ENCODE measurements at regions not wholly inside any gene's neighbourhood (a gene's known extent, or its start where the extent isn't known, plus 50 kb on each side); places are given as distances from the start of the nearest gene placed in this dataset.

DNA sequence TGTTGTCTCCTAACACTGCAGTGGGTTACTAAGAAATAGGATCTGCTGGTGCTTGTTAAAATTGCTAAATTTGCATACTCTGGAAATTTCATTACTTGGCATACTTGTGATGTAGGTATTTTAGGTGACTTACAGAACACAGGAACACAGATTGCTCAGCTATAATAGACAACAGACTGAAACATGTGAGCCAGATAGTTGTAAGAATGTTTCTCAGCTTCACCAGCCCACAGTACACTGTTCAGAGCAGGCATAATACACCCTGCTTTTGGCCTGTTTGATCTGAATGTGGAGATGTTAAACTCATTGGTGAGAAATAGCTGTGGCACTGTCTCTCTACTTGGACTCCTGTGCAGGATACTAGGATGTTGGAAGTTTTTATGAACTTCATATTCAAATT lies 275.7 kb downstream of the CSNK1G3 start:
- TF ChIP-seq JUND (IDR thresholded peaks at IDR 0.05; ENCODE audit: low read depth), result no peak
- no peak for DNase-seq (ENCODE audit: low read depth in 1 of 2, low spot score in 1 of 2)

DNA sequence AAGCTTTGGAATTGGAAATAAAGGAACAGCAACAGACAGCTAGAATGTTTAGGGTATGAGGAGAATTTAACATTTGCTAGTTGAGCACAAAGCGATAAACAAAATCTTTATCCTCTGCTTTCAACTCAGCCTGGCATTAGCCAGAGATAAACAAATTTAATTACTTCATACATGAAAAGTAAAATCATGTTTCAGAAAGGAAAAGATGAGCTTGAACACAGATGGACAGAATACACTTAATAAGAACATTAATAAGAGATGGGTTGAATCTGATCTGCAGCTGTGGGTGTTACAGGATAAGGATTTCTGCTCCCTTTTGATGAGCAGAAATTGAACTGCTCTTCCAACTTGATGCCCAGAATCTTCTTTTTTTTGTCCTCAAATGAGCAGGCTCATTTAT lies 275.2 kb downstream of the CSNK1G3 start:
- in situ Hi-C loops (cut with HindIII; ENCODE audit: low pct_unique_long_range_greater_than_20kb, low sequenced_read_pairs), result no loop called here
- DNase-seq (ENCODE audit: low read depth in 1 of 2, low spot score in 1 of 2), result no peak
- no peak for TF ChIP-seq JUND (IDR thresholded peaks at IDR 0.05; ENCODE audit: low read depth)

More for the DNA sequence above, 275.7 kb downstream of the CSNK1G3 start:
- in situ Hi-C loops (cut with HindIII; ENCODE audit: low pct_unique_long_range_greater_than_20kb, low sequenced_read_pairs), result no loop called here

DNA sequence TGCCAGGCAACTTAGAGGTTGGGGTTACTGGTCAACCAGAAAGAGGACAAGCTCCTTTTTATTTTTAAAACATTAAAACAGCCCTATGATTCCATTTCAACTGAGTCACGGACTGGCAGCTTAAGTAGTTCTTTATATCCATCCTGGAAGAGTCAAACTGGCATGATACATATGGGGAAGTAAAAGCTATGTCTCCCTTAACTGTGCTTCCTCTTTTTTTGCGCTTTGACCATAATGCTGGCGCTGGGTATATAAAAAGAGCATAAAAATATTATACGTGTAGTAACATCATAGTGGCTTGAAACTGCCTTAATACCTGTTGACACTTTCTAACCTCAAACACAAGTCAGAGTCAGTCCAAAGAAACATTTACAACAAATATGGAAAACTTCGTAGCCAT lies 274.4 kb downstream of the CSNK1G3 start:
- TF ChIP-seq JUND (IDR thresholded peaks at IDR 0.05; ENCODE audit: low read depth), result no peak
- DNase-seq (ENCODE audit: low read depth in 1 of 2, low spot score in 1 of 2), result no peak
- in situ Hi-C loops (cut with HindIII; ENCODE audit: low pct_unique_long_range_greater_than_20kb, low sequenced_read_pairs), result no loop called here

DNA sequence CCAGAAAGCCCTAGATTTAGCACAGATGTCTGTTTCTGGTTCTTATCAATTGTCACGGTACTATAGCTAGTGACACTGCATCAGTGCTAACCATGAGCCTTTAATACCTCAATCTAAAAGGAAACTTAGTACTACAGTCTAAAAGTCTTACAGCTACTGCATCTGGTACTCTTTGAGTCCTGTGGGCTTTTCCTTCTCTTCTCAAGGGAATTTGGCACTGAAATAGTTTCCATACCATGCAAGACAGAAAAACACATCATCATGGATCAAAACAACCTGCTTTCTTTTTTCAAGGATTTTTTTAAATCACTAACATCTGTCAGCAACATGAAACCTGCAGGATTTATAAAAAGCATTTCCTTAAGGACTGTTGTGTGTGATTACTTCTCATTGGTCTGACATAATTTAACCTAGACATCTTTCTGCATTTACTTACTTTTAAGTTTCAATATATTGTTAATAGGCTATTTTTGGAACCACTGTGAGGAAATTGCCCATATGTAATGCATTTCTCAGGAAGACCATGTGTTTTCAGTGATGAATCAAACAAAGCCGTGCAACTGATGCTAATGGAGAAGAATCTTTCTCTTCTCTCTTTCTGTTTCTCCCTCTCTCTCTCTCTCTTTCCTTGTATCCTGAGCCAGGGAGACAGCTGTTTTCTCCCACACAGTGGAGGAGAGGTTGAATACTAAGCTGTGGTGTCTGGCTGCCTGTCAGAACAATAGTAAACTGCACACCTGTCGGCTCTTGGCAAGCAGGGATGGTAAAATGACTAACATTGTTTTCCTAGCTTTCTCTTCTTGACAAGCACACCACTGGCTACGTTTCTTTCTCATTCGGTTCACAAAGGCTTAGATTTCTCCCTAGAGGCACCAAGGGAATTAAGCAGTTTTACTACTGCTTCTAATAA lies 273.4 kb downstream of the CSNK1G3 start:
- peak in 1 of 2 experiments; percentile 22 for DNase-seq (ENCODE audit: low read depth in 1 of 2, low spot score in 1 of 2)
- in situ Hi-C loops (cut with HindIII; ENCODE audit: low pct_unique_long_range_greater_than_20kb, low sequenced_read_pairs), result no loop called here
- no peak for TF ChIP-seq JUND (IDR thresholded peaks at IDR 0.05; ENCODE audit: low read depth)

DNA sequence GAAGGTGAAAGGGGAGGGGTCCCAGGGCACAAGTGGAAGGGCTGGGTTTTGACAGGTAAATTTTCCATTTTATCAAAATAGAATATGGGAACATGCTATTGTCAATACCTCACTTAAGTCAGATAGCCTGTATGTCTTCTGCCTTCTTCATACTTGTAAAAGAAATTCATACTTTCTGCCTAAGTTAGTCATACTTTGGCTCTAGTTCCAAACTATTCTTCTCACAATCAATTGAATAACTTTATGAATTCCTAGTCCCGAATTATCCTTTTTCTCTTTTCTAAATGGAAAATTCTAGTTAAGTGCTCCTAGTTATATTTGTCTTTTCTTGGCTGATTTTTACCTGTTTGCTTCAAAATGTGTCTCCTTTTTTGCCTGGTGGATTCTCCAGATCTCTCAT lies 271.4 kb downstream of the CSNK1G3 start:
- no peak for TF ChIP-seq JUND (IDR thresholded peaks at IDR 0.05; ENCODE audit: low read depth)
- in situ Hi-C loops (cut with HindIII; ENCODE audit: low pct_unique_long_range_greater_than_20kb, low sequenced_read_pairs), result no loop called here
- no peak for DNase-seq (ENCODE audit: low read depth in 1 of 2, low spot score in 1 of 2)

- in situ Hi-C loops (cut with HindIII; ENCODE audit: low pct_unique_long_range_greater_than_20kb, low sequenced_read_pairs), result no loop called here
- DNase-seq (ENCODE audit: low read depth in 1 of 2, low spot score in 1 of 2), result no peak
- no peak for TF ChIP-seq JUND (IDR thresholded peaks at IDR 0.05; ENCODE audit: low read depth)
Observed at GRCh38 chr5:123778641-123779040, 266.7 kb downstream of the CSNK1G3 start.

DNA sequence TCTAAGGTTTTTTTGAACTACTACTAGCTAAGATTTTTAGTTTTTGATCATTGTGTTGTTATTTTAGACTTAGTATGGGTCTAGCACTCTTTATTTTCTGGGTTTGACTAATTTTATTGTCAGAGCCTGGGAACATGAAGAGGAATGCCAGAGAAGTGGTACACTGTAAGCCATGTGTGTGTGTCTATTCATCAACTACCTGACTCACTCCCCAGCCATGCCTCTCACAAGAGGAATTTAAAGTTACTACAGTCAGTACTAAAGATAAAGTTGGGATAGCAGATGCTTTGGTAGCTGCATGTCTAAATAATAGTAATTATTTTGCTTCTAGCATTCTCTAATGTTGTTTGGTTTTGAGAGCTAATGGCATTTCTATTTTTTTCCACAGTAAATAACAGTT lies 264.8 kb downstream of the CSNK1G3 start:
- no peak for TF ChIP-seq JUND (IDR thresholded peaks at IDR 0.05; ENCODE audit: low read depth)
- no peak for DNase-seq (ENCODE audit: low read depth in 1 of 2, low spot score in 1 of 2)
- in situ Hi-C loops (cut with HindIII; ENCODE audit: low pct_unique_long_range_greater_than_20kb, low sequenced_read_pairs), result no loop called here

DNA sequence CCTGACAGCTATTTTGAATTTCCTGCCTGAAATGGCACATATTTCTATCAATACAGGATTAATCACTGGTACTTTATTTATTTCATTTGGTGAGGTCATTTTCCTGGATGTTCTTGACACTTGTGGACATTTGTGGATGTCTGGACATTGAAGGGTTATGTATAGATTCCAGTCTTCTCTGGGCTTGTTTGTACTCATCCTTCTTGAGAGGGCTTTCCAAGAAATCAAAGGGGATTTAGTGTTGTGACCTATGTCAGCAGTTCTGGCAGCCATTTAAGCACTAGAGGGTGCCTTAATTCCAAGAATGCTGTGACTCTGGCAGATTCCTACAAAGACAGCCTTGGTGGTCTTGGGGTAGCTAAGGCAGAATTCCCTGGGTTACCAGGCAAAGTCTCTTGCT lies 259.7 kb downstream of the CSNK1G3 start:
- no peak for TF ChIP-seq JUND (IDR thresholded peaks at IDR 0.05; ENCODE audit: low read depth)
- in situ Hi-C loops (cut with HindIII; ENCODE audit: low pct_unique_long_range_greater_than_20kb, low sequenced_read_pairs), result no loop called here
- no peak for DNase-seq (ENCODE audit: low read depth in 1 of 2, low spot score in 1 of 2)

DNA sequence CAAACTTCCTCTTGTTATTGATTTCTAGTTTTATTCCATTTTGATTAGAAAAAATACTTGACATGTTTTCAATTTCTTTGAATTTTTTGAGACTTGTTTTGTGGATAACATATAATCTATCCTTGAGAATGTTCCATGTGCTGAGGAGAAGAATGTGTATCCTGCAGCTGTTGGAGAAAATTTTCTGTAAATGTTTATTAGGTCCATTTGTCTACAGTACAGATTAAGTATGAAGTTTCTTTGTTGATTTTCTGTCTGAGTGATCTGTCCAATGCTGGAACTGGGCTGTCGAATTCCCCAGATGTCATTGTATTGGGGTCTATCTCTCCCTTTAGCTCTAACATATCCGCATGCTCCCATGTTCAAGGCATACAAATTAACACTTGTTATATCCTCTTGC lies 251.2 kb downstream of the CSNK1G3 start:
- in situ Hi-C loops (cut with HindIII; ENCODE audit: low pct_unique_long_range_greater_than_20kb, low sequenced_read_pairs), result no loop called here
- TF ChIP-seq JUND (IDR thresholded peaks at IDR 0.05; ENCODE audit: low read depth), result no peak
- no peak for DNase-seq (ENCODE audit: low read depth in 1 of 2, low spot score in 1 of 2)

DNA sequence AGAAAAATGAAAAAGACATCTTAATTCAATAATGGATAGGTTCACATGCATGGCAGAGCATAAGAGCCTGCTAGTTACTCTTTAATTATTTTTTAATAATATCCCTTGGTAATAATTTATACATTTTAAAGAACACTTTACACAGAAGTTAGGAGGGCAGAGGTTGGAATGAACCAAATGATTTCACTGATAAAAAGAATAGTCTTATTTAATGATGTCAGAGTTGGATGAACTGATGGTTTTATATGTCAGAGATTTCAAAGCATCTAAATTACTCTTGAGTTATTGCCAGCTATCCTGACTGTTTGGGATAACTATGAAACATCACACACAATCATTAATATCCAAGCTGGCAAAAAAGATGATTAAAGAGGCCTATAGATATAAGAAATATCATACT lies 244.8 kb downstream of the CSNK1G3 start:
- TF ChIP-seq JUND (IDR thresholded peaks at IDR 0.05; ENCODE audit: low read depth), result no peak
- in situ Hi-C loops (cut with HindIII; ENCODE audit: low pct_unique_long_range_greater_than_20kb, low sequenced_read_pairs), result no loop called here
- DNase-seq (ENCODE audit: low read depth in 1 of 2, low spot score in 1 of 2), result no peak

- TF ChIP-seq JUND (IDR thresholded peaks at IDR 0.05; ENCODE audit: low read depth), result no peak
- DNase-seq (ENCODE audit: low read depth in 1 of 2, low spot score in 1 of 2), result no peak
- in situ Hi-C loops (cut with HindIII; ENCODE audit: low pct_unique_long_range_greater_than_20kb, low sequenced_read_pairs), result no loop called here
Observed at GRCh38 chr5:123756318-123756665, 244.3 kb downstream of the CSNK1G3 start.

GRCh38 chr5:123755653-123756317 lies 243.8 kb downstream of the CSNK1G3 start:
- in situ Hi-C loops (cut with HindIII; ENCODE audit: low pct_unique_long_range_greater_than_20kb, low sequenced_read_pairs), result no loop called here
- no peak for DNase-seq (ENCODE audit: low read depth in 1 of 2, low spot score in 1 of 2)
- TF ChIP-seq JUND (IDR thresholded peaks at IDR 0.05; ENCODE audit: low read depth), result no peak

- DNase-seq (ENCODE audit: low read depth in 1 of 2, low spot score in 1 of 2), result no peak
- in situ Hi-C loops (cut with HindIII; ENCODE audit: low pct_unique_long_range_greater_than_20kb, low sequenced_read_pairs), result no loop called here
- no peak for TF ChIP-seq JUND (IDR thresholded peaks at IDR 0.05; ENCODE audit: low read depth)
Observed at GRCh38 chr5:123754908-123755307, 242.9 kb downstream of the CSNK1G3 start.

All from T47D (cell line).